SJCRH30 (cell line): ENCODE measurements at regions not wholly inside any gene's neighbourhood (a gene's known extent, or its start where the extent isn't known, plus 50 kb on each side); places are given as distances from the start of the nearest gene placed in this dataset.

Experiments
- DNase-seq, 2 experiments: peaks; one replicate each; pipeline ENCODE4 v3.0.0-alpha.2; 2015 to 2020
- H3K27ac ChIP-seq: fragments of 250-450 bp; sonication (Bioruptor Pico); 2 replicates; pipeline ENCODE4 v1.5.1; 2020; ENCODE audit warnings: mild to moderate bottlenecking, moderate library complexity
- H3K27me3 ChIP-seq: fragments of 250-450 bp; sonication (Bioruptor Pico); 2 replicates; pipeline ENCODE4 v1.5.1; 2020; ENCODE audit warnings: mild to moderate bottlenecking, moderate library complexity
- H3K36me3 ChIP-seq: fragments of 250-450 bp; sonication (Bioruptor Pico); 2 replicates; pipeline ENCODE4 v1.5.1; 2020; ENCODE audit warnings: mild to moderate bottlenecking, moderate library complexity
- H3K4me1 ChIP-seq: fragments of 250-450 bp; sonication (Bioruptor Pico); 2 replicates; pipeline ENCODE4 v1.5.1; 2020; ENCODE audit warnings: mild to moderate bottlenecking, moderate library complexity
- H3K4me3 ChIP-seq: fragments of 250-450 bp; sonication (Bioruptor Pico); 2 replicates; pipeline ENCODE4 v1.5.1; 2020; ENCODE audit warnings: mild to moderate bottlenecking, moderate library complexity
- H3K9me3 ChIP-seq: fragments of 250-450 bp; sonication (Bioruptor Pico); replicated peaks from 2 replicates; pipeline ENCODE4 v1.5.1; 2020; ENCODE audit warnings: mild to moderate bottlenecking, moderate library complexity

- DNase-seq = no peak
- Histone ChIP-seq H3K27me3 (0 out of 2 replicates have a peak, but pooled peaks cover 6% of the 10 kb centered on the region), H3K4me3 (no peak overlapping the region), H3K36me3 (no peaks in the 10 kb centered on the region), H3K27ac (no peak overlapping the region), H3K4me1 (no peaks in the 10 kb centered on the region), H3K9me3 (no peaks in the 10 kb centered on the region; the same call in 1 of the 2 replicates)
Measured at GRCh38 chr6:132213191-132213590, 188.1 kb downstream of the MOXD1 start.

- H3K9me3 ChIP-seq = no peaks in the 10 kb centered on the region; the same call in 1 of the 2 replicates
- no peaks in the 10 kb centered on the region for H3K36me3 ChIP-seq
- H3K27ac ChIP-seq = no peak overlapping the region
- no peak overlapping the region for H3K4me3 ChIP-seq
- no peaks in the 10 kb centered on the region for H3K4me1 ChIP-seq
- 0 out of 2 replicates have a peak, but pooled peaks cover 6% of the 10 kb centered on the region for H3K27me3 ChIP-seq
- DNase-seq = no peak
Measured at GRCh38 chr6:132210886-132211563, 190.2 kb downstream of the MOXD1 start.

DNA sequence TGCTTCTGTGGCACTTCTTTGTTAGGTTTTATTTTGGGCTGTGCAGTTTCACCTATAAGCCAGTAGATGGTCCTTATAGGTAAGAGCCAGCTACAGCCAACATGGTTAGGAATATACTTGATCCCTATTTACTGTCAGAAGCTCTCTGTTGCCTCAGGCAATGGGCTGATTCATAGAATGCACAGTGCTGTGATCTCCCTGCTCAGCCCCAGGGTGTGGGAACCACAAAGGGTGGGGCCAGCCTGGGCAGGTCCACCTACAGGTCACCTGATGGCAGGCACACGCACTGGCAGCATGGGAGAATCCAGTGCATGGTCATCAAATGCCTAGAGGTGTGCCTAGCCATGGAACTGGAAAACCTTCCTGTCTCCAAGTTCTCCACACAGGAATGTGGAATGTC is 191.9 kb downstream of the MOXD1 start:
- Histone ChIP-seq H3K27me3 (0 out of 2 replicates have a peak, but pooled peaks cover 6% of the 10 kb centered on the region), H3K36me3 (no peaks in the 10 kb centered on the region), H3K27ac (no peak overlapping the region), H3K4me3 (no peak overlapping the region), H3K9me3 (no peaks in the 10 kb centered on the region; the same call in 1 of the 2 replicates), H3K4me1 (no peaks in the 10 kb centered on the region)
- no peak for DNase-seq

DNA sequence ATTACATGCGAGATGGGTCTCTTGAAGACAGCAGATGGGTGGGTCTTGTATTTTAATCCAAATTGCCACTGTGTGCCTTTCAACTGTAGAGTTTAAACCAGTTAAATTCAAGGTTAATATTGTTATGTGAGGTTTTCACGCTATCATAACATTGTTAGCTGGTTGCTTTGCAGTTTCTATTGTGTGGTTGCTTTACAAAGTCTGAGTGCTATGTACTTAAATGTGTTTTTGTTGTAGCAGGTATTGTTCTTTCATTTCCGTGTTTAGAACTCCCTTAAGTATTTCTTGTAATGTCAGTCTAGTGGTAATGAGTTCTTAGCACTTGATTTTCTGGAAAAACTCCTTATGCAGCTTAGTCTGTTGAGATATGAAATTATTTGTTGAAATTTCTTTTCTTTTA is 193.3 kb downstream of the MOXD1 start:
- Histone ChIP-seq H3K27me3 (0 out of 2 replicates have a peak, but pooled peaks cover 6% of the 10 kb centered on the region), H3K4me1 (peaks cover 1% of the 10 kb centered on the region; the same call in 1 of the 2 replicates), H3K9me3 (no peaks in the 10 kb centered on the region; the same call in 1 of the 2 replicates), H3K4me3 (no peak overlapping the region), H3K27ac (no peak overlapping the region), H3K36me3 (no peaks in the 10 kb centered on the region)
- DNase-seq = no peak

DNA sequence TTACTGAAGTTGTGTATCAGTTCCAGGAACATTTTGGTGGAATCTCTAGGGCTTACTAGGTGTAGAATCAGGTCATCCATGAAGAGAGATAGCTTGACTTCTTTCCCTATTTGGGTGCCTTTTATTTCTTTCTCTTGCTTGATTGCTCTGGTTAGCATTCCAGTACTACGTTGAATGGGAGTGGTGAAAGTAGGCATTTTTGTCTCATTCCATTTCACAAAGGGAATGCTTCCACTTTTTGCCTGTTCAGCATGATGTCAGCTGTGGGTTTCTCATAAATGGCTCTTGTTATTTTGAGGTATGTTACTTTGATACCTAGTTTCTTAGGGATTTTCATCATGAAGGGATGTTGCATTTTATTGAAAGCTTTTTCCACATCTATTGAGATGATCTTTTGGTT is 195.3 kb downstream of the MOXD1 start:
- no peaks in the 10 kb centered on the region for H3K9me3 ChIP-seq
- H3K27me3 ChIP-seq = no peaks in the 10 kb centered on the region
- H3K27ac ChIP-seq = no peak overlapping the region
- H3K4me1 ChIP-seq = peaks cover 9% of the 10 kb centered on the region; the same call in 1 of the 2 replicates
- H3K36me3 ChIP-seq = no peaks in the 10 kb centered on the region
- no peak overlapping the region for H3K4me3 ChIP-seq
- no peak for DNase-seq

DNA sequence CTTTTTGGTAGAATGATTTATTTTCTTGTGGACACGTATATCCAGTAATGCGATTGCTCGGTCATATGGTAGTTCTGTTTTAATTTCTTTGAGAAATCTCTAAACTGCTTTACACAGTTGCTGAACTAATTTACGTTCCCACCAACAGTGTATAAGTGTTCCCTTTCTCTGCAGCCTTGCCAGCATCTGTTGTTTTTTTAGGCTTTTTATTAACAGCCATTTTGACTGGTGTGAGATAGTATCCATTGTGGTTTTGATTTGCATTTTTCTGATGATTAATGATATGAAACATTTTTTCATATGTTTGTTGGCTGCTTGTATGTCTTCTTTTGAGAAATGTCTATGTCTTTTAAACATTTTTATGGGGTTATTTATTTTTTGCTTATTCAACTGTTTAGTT is 196.7 kb downstream of the MOXD1 start:
- H3K4me1 ChIP-seq = peaks cover 9% of the 10 kb centered on the region; the same call in 1 of the 2 replicates
- DNase-seq = no peak
- no peaks in the 10 kb centered on the region for H3K36me3 ChIP-seq
- H3K4me3 ChIP-seq = no peak overlapping the region
- H3K27me3 ChIP-seq = no peaks in the 10 kb centered on the region
- no peak overlapping the region for H3K27ac ChIP-seq
- H3K9me3 ChIP-seq = no peaks in the 10 kb centered on the region

DNA sequence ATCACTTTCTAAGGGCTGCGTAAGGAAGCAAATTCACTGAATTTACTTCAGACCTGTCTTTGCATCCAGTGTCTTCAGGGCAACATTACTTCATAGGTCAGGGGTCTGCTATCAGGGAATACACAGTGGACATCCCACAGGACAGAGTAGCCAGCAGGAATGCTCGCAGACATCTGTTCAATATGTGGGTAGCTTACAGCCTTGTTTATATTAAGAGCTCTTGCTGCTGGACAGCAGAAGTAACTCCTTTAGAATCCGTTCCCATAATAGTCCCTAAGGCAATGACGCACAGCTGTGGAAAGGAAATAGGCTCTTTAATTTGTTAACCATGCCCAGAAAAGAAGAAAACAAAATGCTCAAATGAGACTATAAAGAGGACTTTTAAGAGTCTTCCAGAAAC is 198.7 kb downstream of the MOXD1 start:
- Histone ChIP-seq H3K4me3 (no peak overlapping the region), H3K4me1 (peaks cover 9% of the 10 kb centered on the region; the same call in 1 of the 2 replicates), H3K27me3 (no peaks in the 10 kb centered on the region), H3K27ac (no peak overlapping the region), H3K36me3 (no peaks in the 10 kb centered on the region), H3K9me3 (no peaks in the 10 kb centered on the region)
- peak; percentile 52 to 72 for DNase-seq

DNA sequence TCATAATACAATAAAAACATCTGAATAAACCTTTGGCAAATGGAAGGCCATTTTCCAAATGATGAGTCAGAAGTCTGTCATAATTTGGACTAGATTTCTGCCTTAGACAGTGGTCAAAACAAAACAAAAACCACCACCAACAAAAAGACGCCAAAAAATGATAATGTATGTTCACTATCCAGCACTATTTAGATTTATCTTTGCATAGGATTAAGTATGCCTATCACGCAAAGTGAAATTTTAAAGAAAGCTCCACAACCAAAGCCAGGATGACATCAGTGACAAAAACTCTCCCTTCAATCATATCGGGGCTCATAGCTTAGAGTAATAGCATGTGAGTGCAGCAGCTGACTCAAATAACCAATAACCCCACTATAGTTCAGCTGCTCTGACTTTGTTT is 201.9 kb downstream of the MOXD1 start:
- no peak overlapping the region for H3K27ac ChIP-seq
- peaks cover 9% of the 10 kb centered on the region; the same call in 1 of the 2 replicates for H3K4me1 ChIP-seq
- no peaks in the 10 kb centered on the region for H3K9me3 ChIP-seq
- peak in 1 of 2 experiments; percentile 4 for DNase-seq
- H3K4me3 ChIP-seq = no peak overlapping the region
- H3K36me3 ChIP-seq = no peaks in the 10 kb centered on the region
- no peaks in the 10 kb centered on the region for H3K27me3 ChIP-seq

DNA sequence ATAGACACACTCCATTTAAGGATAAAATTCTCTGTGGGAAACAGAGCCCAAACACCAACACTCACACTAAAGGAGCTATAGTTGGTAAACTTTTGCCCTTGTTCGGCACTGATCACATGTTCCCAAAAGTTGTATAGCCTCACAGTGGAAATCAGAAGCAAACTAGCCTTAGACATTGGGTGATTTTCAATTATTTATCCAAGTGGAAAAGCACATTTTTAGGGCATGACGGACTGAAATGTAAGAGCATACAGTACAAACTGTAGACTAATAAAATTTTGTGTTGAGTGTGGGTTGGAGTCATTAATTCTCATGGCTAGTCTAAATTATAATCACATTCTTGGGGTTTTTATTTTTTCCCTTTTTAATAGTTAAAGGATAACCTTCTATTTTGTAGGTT is 202.4 kb downstream of the MOXD1 start:
- Histone ChIP-seq H3K27ac (no peak overlapping the region), H3K4me3 (no peak overlapping the region), H3K36me3 (no peaks in the 10 kb centered on the region), H3K4me1 (peaks cover 9% of the 10 kb centered on the region; the same call in 1 of the 2 replicates), H3K9me3 (no peaks in the 10 kb centered on the region), H3K27me3 (no peaks in the 10 kb centered on the region)
- no peak for DNase-seq

- Histone ChIP-seq H3K36me3 (no peaks in the 10 kb centered on the region), H3K4me3 (no peak overlapping the region), H3K9me3 (no peaks in the 10 kb centered on the region), H3K4me1 (peaks cover 8% of the 10 kb centered on the region; the same call in 1 of the 2 replicates), H3K27me3 (no peaks in the 10 kb centered on the region), H3K27ac (no peak overlapping the region)
- no peak for DNase-seq
Measured at GRCh38 chr6:132198040-132198439, 203.2 kb downstream of the MOXD1 start.

DNA sequence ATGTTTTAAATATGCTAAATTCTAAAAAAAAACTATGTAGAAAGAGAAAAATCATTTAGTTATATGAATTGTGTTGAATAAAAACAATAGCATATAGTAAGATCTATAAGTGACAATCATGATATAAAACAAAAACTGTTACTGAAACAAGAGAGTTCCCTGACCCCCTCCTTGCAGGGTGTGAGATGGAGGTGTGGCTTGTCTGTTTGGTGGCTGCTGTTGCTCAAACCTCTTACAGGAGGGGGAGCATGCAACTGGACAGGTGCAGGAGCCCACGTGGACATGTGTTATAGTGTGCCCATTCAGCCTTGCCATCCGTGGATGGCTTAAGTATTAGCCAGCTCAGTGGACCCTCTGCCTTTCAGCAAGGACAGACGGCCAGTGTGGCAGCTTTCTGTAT is 206.7 kb downstream of the MOXD1 start:
- peaks cover 3% of the 10 kb centered on the region; the same call in 1 of the 2 replicates for H3K9me3 ChIP-seq
- H3K27me3 ChIP-seq = no peaks in the 10 kb centered on the region
- no peaks in the 10 kb centered on the region for H3K36me3 ChIP-seq
- H3K27ac ChIP-seq = no peak overlapping the region
- peaks cover 10% of the 10 kb centered on the region for H3K4me1 ChIP-seq
- DNase-seq = no peak
- H3K4me3 ChIP-seq = no peak overlapping the region

- peaks cover 18% of the 10 kb centered on the region for H3K4me1 ChIP-seq
- H3K36me3 ChIP-seq = no peaks in the 10 kb centered on the region
- no peaks in the 10 kb centered on the region for H3K27me3 ChIP-seq
- no peak for DNase-seq
- H3K27ac ChIP-seq = no peak overlapping the region
- no peak overlapping the region for H3K4me3 ChIP-seq
- H3K9me3 ChIP-seq = peaks cover 3% of the 10 kb centered on the region; the same call in 1 of the 2 replicates
Measured at GRCh38 chr6:132192631-132193030, 208.6 kb downstream of the MOXD1 start.

GRCh38 chr6:132190815-132191175 is 210.5 kb downstream of the MOXD1 start:
- Histone ChIP-seq H3K9me3 (peaks cover 3% of the 10 kb centered on the region; the same call in 1 of the 2 replicates), H3K36me3 (no peaks in the 10 kb centered on the region), H3K4me1 (peaks cover 18% of the 10 kb centered on the region), H3K27ac (no peak overlapping the region), H3K4me3 (no peak overlapping the region), H3K27me3 (no peaks in the 10 kb centered on the region)
- no peak for DNase-seq

DNA sequence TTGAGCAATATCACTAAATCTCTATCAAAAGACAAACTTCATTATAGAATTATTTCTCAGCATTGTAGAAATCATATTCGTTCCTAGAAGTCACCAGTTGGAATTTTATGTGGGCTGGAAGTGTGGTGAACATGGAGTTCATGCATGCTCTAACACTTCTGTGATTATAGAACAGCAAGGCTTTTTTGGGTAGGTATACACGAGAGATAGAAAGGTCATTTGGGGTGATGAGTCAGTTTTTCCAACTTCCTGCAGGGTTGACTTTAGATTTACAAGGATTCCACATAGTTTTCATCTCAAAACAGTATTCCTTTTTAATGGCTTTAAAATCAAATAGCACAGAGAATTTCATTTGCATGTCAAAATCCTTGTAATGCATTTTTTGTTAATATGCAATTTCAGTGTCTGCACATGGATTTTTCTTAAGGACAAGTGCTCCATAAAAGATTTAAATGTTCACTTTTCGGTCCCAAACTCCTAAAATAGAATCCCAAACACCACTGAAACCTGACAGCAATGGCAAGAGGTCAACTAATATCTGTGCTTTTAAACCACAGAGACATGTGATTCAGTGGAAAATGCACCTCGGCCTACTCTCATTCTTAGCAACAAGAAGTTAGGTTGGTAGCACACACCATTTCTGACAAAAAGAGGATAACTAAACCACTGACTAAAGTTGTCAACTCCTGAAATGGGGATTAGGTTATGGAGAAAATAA is 211.0 kb downstream of the MOXD1 start:
- no peak overlapping the region for H3K27ac ChIP-seq
- DNase-seq = no peak
- H3K36me3 ChIP-seq = no peaks in the 10 kb centered on the region
- peaks cover 18% of the 10 kb centered on the region for H3K4me1 ChIP-seq
- peaks cover 3% of the 10 kb centered on the region; the same call in 1 of the 2 replicates for H3K9me3 ChIP-seq
- no peak overlapping the region for H3K4me3 ChIP-seq
- no peaks in the 10 kb centered on the region for H3K27me3 ChIP-seq

- Histone ChIP-seq H3K9me3 (peaks cover 3% of the 10 kb centered on the region; the same call in 1 of the 2 replicates), H3K27me3 (no peaks in the 10 kb centered on the region), H3K36me3 (no peaks in the 10 kb centered on the region), H3K27ac (no peak overlapping the region), H3K4me1 (peaks cover 18% of the 10 kb centered on the region), H3K4me3 (no peak overlapping the region)
- peak in 1 of 2 experiments; percentile 54 for DNase-seq
Measured at GRCh38 chr6:132188556-132189264, 212.6 kb downstream of the MOXD1 start.
